Suprapubic skin (tissue), 4 donors: ENCODE measurements at regions not wholly inside any gene's neighbourhood (a gene's known extent, or its start where the extent isn't known, plus 50 kb on each side); places are given as distances from the start of the nearest gene placed in this dataset.

ENCODE experiments used
- CTCF ChIP-seq, 2 donors: fragments of 200-600 bp in 1 of 2; fragments of 450-650 bp in 1 of 2; sonication (generic) in 1 of 2; IDR thresholded peaks; one replicate each; pipeline ENCODE4 v1.5.1; 2016 to 2019; ENCODE audit warnings: antibody characterized with exemption in 2 of 2, mild to moderate bottlenecking in 1 of 2, moderate library complexity in 1 of 2
- POLR2A ChIP-seq, 2 donors: fragments of 450-650 bp; IDR thresholded peaks; one replicate each; pipeline ENCODE4 v1.6.1; 2017; ENCODE audit warnings: antibody characterized with exemption in 2 of 2, mild to moderate bottlenecking in 2 of 2, moderate library complexity in 2 of 2
- POLR2AphosphoS5 ChIP-seq, 3 donors: sonication (generic); formaldehyde crosslinking; IDR thresholded peaks; one replicate each; pipeline ENCODE4 v1.6.1; 2017; ENCODE audit warnings: antibody characterized with exemption in 3 of 3

GRCh38 chr3:72496051-72496670, 352.1 kb downstream of the SHQ1 start:
- no peak for TF ChIP-seq CTCF (IDR thresholded peaks at IDR 0.05)
- TF ChIP-seq POLR2A (IDR thresholded peaks at IDR 0.05): no peak
- no peak for TF ChIP-seq POLR2AphosphoS5 (IDR thresholded peaks at IDR 0.05)
